ENCODE measurements at regions not wholly inside any gene's neighbourhood (a gene's known extent, or its start where the extent isn't known, plus 50 kb on each side); places are given as distances from the start of the nearest gene placed in this dataset.

DNA sequence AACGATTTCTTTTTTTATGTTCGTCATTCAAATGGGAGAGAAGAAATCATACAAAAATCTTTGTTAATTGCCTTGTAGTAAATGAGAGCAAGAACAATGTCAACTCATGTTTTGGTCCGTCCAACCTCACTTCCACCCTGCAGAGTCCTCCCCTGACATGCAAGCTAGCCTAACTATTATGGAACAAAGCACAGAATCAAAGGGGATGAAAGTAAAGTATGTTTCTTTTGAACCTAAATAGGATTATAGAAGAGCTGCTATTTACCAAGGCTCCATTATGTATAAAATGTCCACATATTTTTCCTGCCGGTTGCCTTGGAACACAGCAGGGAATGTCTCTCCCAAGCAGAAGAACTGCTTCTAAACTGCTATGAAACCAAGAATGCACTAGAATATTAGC lies 161.1 kb downstream of the MRPS30 start:
- TF ChIP-seq, protein P1, sequence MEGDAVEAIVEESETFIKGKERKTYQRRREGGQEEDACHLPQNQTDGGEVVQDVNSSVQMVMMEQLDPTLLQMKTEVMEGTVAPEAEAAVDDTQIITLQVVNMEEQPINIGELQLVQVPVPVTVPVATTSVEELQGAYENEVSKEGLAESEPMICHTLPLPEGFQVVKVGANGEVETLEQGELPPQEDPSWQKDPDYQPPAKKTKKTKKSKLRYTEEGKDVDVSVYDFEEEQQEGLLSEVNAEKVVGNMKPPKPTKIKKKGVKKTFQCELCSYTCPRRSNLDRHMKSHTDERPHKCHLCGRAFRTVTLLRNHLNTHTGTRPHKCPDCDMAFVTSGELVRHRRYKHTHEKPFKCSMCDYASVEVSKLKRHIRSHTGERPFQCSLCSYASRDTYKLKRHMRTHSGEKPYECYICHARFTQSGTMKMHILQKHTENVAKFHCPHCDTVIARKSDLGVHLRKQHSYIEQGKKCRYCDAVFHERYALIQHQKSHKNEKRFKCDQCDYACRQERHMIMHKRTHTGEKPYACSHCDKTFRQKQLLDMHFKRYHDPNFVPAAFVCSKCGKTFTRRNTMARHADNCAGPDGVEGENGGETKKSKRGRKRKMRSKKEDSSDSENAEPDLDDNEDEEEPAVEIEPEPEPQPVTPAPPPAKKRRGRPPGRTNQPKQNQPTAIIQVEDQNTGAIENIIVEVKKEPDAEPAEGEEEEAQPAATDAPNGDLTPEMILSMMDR (IDR thresholded peaks at IDR 0.05): no peak
- no peak for TF ChIP-seq EZH2 (IDR thresholded peaks at IDR 0.05)

Measured in neural progenitor cell (in vitro differentiated cells).